GM12878 (cell line): ENCODE measurements at regions not wholly inside any gene's neighbourhood (a gene's known extent, or its start where the extent isn't known, plus 50 kb on each side); places are given as distances from the start of the nearest gene placed in this dataset.
A peak's percentile ranks its signal among the peaks of the same experiment; 100 is the strongest.

Experiments
- ATAC-seq: fragments of 200-7000 bp; cut with Tn5 transposase; 3 replicates; pipeline ENCODE4 v1.9.1; 2020; ENCODE audit warnings: mild to moderate bottlenecking, moderate library complexity
- BruUV-seq: library from RNA; stranded (reverse); fragments of 400-500 nt; replicated peaks from 2 replicates; lab custom pipeline; 2021; lab: Mats Ljungman, UMichigan
- CTCF ChIA-PET: fragments of 300-600 bp; sonication (Branson Sonifier 250); formaldehyde crosslinking; extraction: SDS; loops from one replicate; lab custom pipeline; 2021; ENCODE audit warnings: inconsistent platforms; lab: Yijun Ruan, JAX
- POLR2A ChIA-PET: fragments of 350-600 bp; formaldehyde crosslinking; extraction: SDS; loops from one replicate; lab custom pipeline; 2021; ENCODE audit warnings: inconsistent platforms; lab: Charles Lee
- RAD21 ChIA-PET: fragments of 300-600 bp; sonication (Branson Sonifier 250); formaldehyde crosslinking; loops from one replicate; lab custom pipeline; 2023; ENCODE audit warnings: antibody characterized with exemption; ENCODE audit not compliant: unreplicated experiment; lab: Charles Lee
- SMC1A ChIA-PET: fragments of 300-600 bp; sonication (Branson Sonifier 250); formaldehyde crosslinking; loops from one replicate; lab custom pipeline; 2023; ENCODE audit not compliant: unreplicated experiment, uncharacterized antibody; lab: Charles Lee
- DNase-seq: peaks from one replicate; pipeline ENCODE4 v3.0.0-alpha.2; 2011; ENCODE audit warnings: low read depth, low spot score
- FAIRE-seq: peaks from 3 replicates; lab custom pipeline; 2011; peaks lifted over from hg19 to GRCh38; lab: Jason Lieb, UNC
- H2AFZ ChIP-seq: 2 replicates; pipeline ENCODE4 v1.6.0; 2011; ENCODE audit warnings: low read depth, low read length, control low read depth; ENCODE audit not compliant: control insufficient read depth
- H3K27ac ChIP-seq: 2 replicates; pipeline ENCODE4 v1.5.1; 2011; ENCODE audit warnings: control low read depth; ENCODE audit not compliant: control insufficient read depth, insufficient read depth
- H3K27me3 ChIP-seq, 2 experiments: replicated peaks in 1 of 2; 2 replicates each; pipeline versions ENCODE4 v1.6.0 to v1.6.1; 2011; ENCODE audit warnings: low read length in 1 of 2; ENCODE audit not compliant: control insufficient read depth in 2 of 2, insufficient read depth in 2 of 2
- H3K36me3 ChIP-seq, 2 experiments: 2 replicates each; pipeline ENCODE4 v1.5.1; 2011; ENCODE audit warnings: low read length in 1 of 2; ENCODE audit not compliant: control insufficient read depth in 2 of 2, insufficient read depth in 2 of 2
- H3K4me1 ChIP-seq: 2 replicates; pipeline ENCODE4 v1.6.1; 2011; ENCODE audit warnings: mild to moderate bottlenecking, low read length, moderate library complexity, mixed read lengths; ENCODE audit not compliant: control insufficient read depth, insufficient read depth
- H3K4me2 ChIP-seq: 2 replicates; pipeline ENCODE4 v1.6.0; 2011; ENCODE audit warnings: control low read depth; ENCODE audit not compliant: control insufficient read depth, insufficient read depth
- H3K4me3 ChIP-seq: fragments of 200-600 bp; sonication (generic); 2 replicates; pipeline ENCODE4 v1.5.1; 2016
- H3K79me2 ChIP-seq: 2 replicates; pipeline ENCODE4 v1.6.0; 2011; ENCODE audit warnings: low read length; ENCODE audit not compliant: control insufficient read depth, insufficient read depth
- H3K9ac ChIP-seq: 2 replicates; pipeline ENCODE4 v1.8.0; 2011; ENCODE audit warnings: low read length, control low read depth, mixed read lengths; ENCODE audit not compliant: control insufficient read depth, insufficient read depth
- H3K9me3 ChIP-seq: replicated peaks from 3 replicates; pipeline ENCODE4 v1.5.1; 2011; ENCODE audit warnings: mild to moderate bottlenecking, low read length; ENCODE audit not compliant: control insufficient read depth, insufficient read depth
- H4K20me1 ChIP-seq: 2 replicates; pipeline ENCODE4 v1.6.0; 2011; ENCODE audit not compliant: control insufficient read depth, insufficient read depth
- CREB1 ChIP-seq: IDR thresholded peaks from 2 replicates; pipeline ENCODE4 v1.6.1; 2012; ENCODE audit warnings: low read depth, mild to moderate bottlenecking, inconsistent platforms
- DPF2 ChIP-seq: fragments of 450-650 bp; IDR thresholded peaks from 2 replicates; pipeline ENCODE4 v1.6.1; 2017; ENCODE audit warnings: mild to moderate bottlenecking
- FOS ChIP-seq: IDR thresholded peaks from 3 replicates; pipeline ENCODE4 v1.6.1; 2011; ENCODE audit warnings: borderline replicate concordance; ENCODE audit not compliant: insufficient read length; ENCODE audit errors: extremely low read depth
- IKZF2 ChIP-seq, 2 experiments: fragments of 450-650 bp; IDR thresholded peaks; 2 replicates each; pipeline ENCODE4 v1.6.1; 2017; ENCODE audit warnings: mild to moderate bottlenecking in 2 of 2, moderate library complexity in 2 of 2
- IRF4 ChIP-seq: IDR thresholded peaks from 2 replicates; pipeline ENCODE4 v1.6.1; 2011; ENCODE audit warnings: low read depth, low read length
- MEF2A ChIP-seq: IDR thresholded peaks from 2 replicates; pipeline ENCODE4 v1.6.1; 2011; ENCODE audit warnings: low read depth, mild to moderate bottlenecking, low read length, moderate library complexity; ENCODE audit not compliant: insufficient read depth
- MYC ChIP-seq: IDR thresholded peaks from 2 replicates; pipeline ENCODE4 v1.6.1; 2011; ENCODE audit warnings: mild to moderate bottlenecking, low read length, moderate library complexity, inconsistent platforms; ENCODE audit not compliant: insufficient read depth, insufficient replicate concordance, insufficient read length, severe bottlenecking
- PAX8 ChIP-seq: fragments of 450-650 bp; IDR thresholded peaks from 2 replicates; pipeline ENCODE4 v1.6.1; 2017; ENCODE audit warnings: mild to moderate bottlenecking, moderate library complexity
- RELA ChIP-seq: fragments of 450-650 bp; IDR thresholded peaks from 2 replicates; pipeline ENCODE4 v1.8.0; 2014; ENCODE audit warnings: borderline replicate concordance; ENCODE audit not compliant: partially characterized antibody
- SMARCA5 ChIP-seq: fragments of 450-650 bp; IDR thresholded peaks from 2 replicates; pipeline ENCODE4 v1.6.1; 2017; ENCODE audit warnings: mild to moderate bottlenecking
- SMC3 ChIP-seq: IDR thresholded peaks from 2 replicates; pipeline ENCODE4 v1.6.1; 2011; ENCODE audit warnings: low read length, improper control_type of control experiment, borderline replicate concordance
- YY1 ChIP-seq: IDR thresholded peaks from 2 replicates; pipeline ENCODE4 v1.6.1; 2011; ENCODE audit warnings: low read depth, mild to moderate bottlenecking, low read length
- ZNF384 ChIP-seq: IDR thresholded peaks from 2 replicates; pipeline ENCODE4 v1.6.1; 2012; ENCODE audit warnings: low read depth, mild to moderate bottlenecking, low read length, improper control_type of control experiment, borderline replicate concordance
- WGBS: methylation state at CpG from one replicate; pipeline ENCODE4 v1.1.6; 2016; ENCODE audit warnings: low lambda C conversion rate; ENCODE audit not compliant: insufficient replicate concordance, insufficient coverage; ENCODE audit errors: missing lambda C conversion rate; 5-methylcytosine and 5-hydroxymethylcytosine counted together
- in situ Hi-C: fragments of 300-500 bp; cut with MboI; formaldehyde crosslinking; loops from 9 replicates; pipeline ENCODE4 v1.14.3; 2018; ENCODE audit warnings: mixed read lengths
- intact Hi-C: fragments of 100-400 bp; cut with micrococcal nuclease; formaldehyde crosslinking; loops from one replicate; pipeline ENCODE4 v1.14.2; 2022; ENCODE audit not compliant: unreplicated experiment
- TF ChIP-seq, protein P1 (sequence below), 3 experiments: IDR thresholded peaks in 2 of 3; conservative IDR thresholded peaks in 1 of 3; 2 replicates each; pipeline ENCODE4 v1.5.1; 2011; ENCODE audit warnings: low read depth in 3 of 3, low read length in 3 of 3, mild to moderate bottlenecking in 3 of 3, control low read depth in 2 of 3, moderate library complexity in 2 of 3, inconsistent platforms in 1 of 3, mixed read lengths in 1 of 3; ENCODE audit not compliant: control insufficient read depth in 2 of 3, insufficient read depth in 1 of 3; ENCODE audit errors: extremely low read depth in 1 of 3
- TF ChIP-seq, protein P2 (sequence below): fragments of 450-650 bp; IDR thresholded peaks from 2 replicates; pipeline ENCODE4 v1.6.1; 2017; ENCODE audit warnings: low read depth, mild to moderate bottlenecking, moderate library complexity
- TF ChIP-seq, protein P3 (sequence below): fragments of 450-650 bp; formaldehyde crosslinking; IDR thresholded peaks from 2 replicates; pipeline ENCODE4 v1.4.0; 2020; ENCODE audit warnings: mild to moderate bottlenecking, moderate library complexity

DNA sequence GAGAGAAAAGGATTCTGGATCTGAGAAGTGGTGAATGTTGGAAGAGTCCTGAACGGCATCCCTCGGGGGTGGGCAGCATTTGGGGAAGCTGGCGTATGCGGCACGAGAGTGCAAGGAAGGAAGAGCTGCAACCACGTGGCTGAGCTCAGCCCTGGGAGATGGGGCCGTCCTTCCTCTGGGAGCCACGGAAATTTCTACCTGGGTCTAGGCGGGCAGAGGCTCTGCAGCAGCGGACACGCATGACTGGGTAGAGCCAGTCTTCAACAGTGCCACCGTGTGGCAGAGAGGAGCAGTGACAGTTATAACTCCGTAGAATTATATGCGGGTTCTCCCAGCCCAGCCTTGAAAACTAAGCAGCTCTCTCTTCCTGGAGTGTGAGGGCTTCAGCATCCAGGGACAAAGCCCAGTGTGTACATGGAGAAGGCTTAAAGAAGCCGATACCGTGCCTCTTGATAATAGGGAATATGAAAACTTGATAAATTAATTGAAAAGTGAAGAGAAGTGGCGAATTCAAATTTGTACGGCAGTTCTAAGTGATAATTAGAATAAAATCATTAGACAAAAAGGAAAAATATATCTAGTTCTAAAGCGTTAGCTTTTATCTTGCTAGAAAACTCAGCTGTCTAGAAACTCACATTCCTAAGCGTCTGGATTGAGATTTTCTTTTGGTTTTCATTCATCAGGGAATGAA, 82.9 kb upstream of the STXBP6 start:
- Histone ChIP-seq H3K79me2 (no peaks in the 10 kb centered on the region), H3K9me3 (no peaks in the 10 kb centered on the region), H4K20me1 (no peaks in the 10 kb centered on the region), H3K4me3 (no peak overlapping the region), H3K4me2 (peak overlapping the region; percentile 28), H3K36me3 (no peaks in the 10 kb centered on the region), H3K4me1 (no peaks in the 10 kb centered on the region), H2AFZ (no peak overlapping the region), H3K27ac (no peak overlapping the region), H3K27me3 (no peaks in the 10 kb centered on the region), H3K9ac (no peak overlapping the region)
- FAIRE-seq (peak; percentile 96), DNase-seq (no peak), ATAC-seq (peak; percentile 97)
- BruUV-seq = no TSS peak
- WGBS = 14% methylated on average over 20 of the region's 20 CpGs
- intact Hi-C loops (loop anchor here (1.0 to 5.0 kb wide), 4 partner anchors 101 to 423 kb away; no protein-coding TSS in a partner anchor), in situ Hi-C loops (loop anchor here (5.0 to 10.0 kb wide), 2 partner anchors 326 to 398 kb away; no protein-coding TSS in a partner anchor)
- ChIA-PET POLR2A (interaction anchor here (0.5 to 1.9 kb wide), 2 partner anchors 142 to 326 kb away, joined by 3 to 6 read pairs; no protein-coding TSS in a partner anchor), RAD21 (interaction anchor here (0.8 to 6.7 kb wide), 24 partner anchors 14 to 444 kb away, joined by 3 to 129 read pairs (median 4); no protein-coding TSS in a partner anchor), CTCF (interaction anchor here (0.6 to 7.4 kb wide), 59 partner anchors 9 to 466 kb away, joined by 3 to 229 read pairs (median 4); partner anchors contain the start of gene STXBP6), SMC1A (interaction anchor here (0.8 to 10.0 kb wide), 34 partner anchors 10 to 433 kb away, joined by 3 to 184 read pairs (median 5); partner anchors contain the start of gene STXBP6)
- TF ChIP-seq CREB1 = no peak
- TF ChIP-seq IKZF2 (IDR thresholded peaks at IDR 0.05) = peak in 1 of 2 experiments; percentile 25; a peak in 1 of 4 replicates
- 0 out of 2 replicates have a peak, but pooled peaks have one; percentile 21 for TF ChIP-seq DPF2
- TF ChIP-seq ZNF384 = no peak
- TF ChIP-seq SMC3 = peak; percentile 85; the same call in 1 of the 2 replicates
- peak; percentile 99 for TF ChIP-seq PAX8
- peak; percentile 61; the same call in 1 of the 2 replicates for TF ChIP-seq YY1
- no peak for TF ChIP-seq FOS
- no peak for TF ChIP-seq MYC
- 0 out of 2 replicates have a peak, but pooled peaks have one; percentile 10 for TF ChIP-seq IRF4
- TF ChIP-seq, protein P1, sequence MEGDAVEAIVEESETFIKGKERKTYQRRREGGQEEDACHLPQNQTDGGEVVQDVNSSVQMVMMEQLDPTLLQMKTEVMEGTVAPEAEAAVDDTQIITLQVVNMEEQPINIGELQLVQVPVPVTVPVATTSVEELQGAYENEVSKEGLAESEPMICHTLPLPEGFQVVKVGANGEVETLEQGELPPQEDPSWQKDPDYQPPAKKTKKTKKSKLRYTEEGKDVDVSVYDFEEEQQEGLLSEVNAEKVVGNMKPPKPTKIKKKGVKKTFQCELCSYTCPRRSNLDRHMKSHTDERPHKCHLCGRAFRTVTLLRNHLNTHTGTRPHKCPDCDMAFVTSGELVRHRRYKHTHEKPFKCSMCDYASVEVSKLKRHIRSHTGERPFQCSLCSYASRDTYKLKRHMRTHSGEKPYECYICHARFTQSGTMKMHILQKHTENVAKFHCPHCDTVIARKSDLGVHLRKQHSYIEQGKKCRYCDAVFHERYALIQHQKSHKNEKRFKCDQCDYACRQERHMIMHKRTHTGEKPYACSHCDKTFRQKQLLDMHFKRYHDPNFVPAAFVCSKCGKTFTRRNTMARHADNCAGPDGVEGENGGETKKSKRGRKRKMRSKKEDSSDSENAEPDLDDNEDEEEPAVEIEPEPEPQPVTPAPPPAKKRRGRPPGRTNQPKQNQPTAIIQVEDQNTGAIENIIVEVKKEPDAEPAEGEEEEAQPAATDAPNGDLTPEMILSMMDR (IDR thresholded peaks at IDR 0.05 in 2 of 3, conservative IDR thresholded peaks at IDR 0.05 in 1 of 3; ENCODE audit: control insufficient read depth in 2 of 3, extremely low read depth in 1 of 3, insufficient read depth in 1 of 3, low read depth in 3 of 3, low read length in 3 of 3) = peak; percentile 76 to 79 (median 76)
- TF ChIP-seq, protein P2, sequence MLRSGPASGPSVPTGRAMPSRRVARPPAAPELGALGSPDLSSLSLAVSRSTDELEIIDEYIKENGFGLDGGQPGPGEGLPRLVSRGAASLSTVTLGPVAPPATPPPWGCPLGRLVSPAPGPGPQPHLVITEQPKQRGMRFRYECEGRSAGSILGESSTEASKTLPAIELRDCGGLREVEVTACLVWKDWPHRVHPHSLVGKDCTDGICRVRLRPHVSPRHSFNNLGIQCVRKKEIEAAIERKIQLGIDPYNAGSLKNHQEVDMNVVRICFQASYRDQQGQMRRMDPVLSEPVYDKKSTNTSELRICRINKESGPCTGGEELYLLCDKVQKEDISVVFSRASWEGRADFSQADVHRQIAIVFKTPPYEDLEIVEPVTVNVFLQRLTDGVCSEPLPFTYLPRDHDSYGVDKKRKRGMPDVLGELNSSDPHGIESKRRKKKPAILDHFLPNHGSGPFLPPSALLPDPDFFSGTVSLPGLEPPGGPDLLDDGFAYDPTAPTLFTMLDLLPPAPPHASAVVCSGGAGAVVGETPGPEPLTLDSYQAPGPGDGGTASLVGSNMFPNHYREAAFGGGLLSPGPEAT = no peak
- peak; percentile 27; the same call in 1 of the 2 replicates for TF ChIP-seq SMARCA5
- TF ChIP-seq MEF2A = no peak
- peak; percentile 21 for TF ChIP-seq RELA
- TF ChIP-seq, protein P3, sequence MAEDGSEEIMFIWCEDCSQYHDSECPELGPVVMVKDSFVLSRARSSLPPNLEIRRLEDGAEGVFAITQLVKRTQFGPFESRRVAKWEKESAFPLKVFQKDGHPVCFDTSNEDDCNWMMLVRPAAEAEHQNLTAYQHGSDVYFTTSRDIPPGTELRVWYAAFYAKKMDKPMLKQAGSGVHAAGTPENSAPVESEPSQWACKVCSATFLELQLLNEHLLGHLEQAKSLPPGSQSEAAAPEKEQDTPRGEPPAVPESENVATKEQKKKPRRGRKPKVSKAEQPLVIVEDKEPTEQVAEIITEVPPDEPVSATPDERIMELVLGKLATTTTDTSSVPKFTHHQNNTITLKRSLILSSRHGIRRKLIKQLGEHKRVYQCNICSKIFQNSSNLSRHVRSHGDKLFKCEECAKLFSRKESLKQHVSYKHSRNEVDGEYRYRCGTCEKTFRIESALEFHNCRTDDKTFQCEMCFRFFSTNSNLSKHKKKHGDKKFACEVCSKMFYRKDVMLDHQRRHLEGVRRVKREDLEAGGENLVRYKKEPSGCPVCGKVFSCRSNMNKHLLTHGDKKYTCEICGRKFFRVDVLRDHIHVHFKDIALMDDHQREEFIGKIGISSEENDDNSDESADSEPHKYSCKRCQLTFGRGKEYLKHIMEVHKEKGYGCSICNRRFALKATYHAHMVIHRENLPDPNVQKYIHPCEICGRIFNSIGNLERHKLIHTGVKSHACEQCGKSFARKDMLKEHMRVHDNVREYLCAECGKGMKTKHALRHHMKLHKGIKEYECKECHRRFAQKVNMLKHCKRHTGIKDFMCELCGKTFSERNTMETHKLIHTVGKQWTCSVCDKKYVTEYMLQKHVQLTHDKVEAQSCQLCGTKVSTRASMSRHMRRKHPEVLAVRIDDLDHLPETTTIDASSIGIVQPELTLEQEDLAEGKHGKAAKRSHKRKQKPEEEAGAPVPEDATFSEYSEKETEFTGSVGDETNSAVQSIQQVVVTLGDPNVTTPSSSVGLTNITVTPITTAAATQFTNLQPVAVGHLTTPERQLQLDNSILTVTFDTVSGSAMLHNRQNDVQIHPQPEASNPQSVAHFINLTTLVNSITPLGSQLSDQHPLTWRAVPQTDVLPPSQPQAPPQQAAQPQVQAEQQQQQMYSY (CRISPR knock-in tag) = no peak
